Hepatocyte (in vitro differentiated cells): ENCODE measurements at regions not wholly inside any gene's neighbourhood (a gene's known extent, or its start where the extent isn't known, plus 50 kb on each side); places are given as distances from the start of the nearest gene placed in this dataset.

ENCODE experiments used
- EZH2 ChIP-seq: fragments of 200-600 bp; sonication (generic); IDR thresholded peaks from 2 replicates; pipeline ENCODE4 v1.6.1; 2016; ENCODE audit warnings: antibody characterized with exemption, mild to moderate bottlenecking, borderline replicate concordance
- TF ChIP-seq, protein P1 (sequence below): fragments of 200-600 bp; sonication (generic); IDR thresholded peaks from 2 replicates; pipeline ENCODE4 v1.5.1; 2016; ENCODE audit warnings: antibody characterized with exemption, mild to moderate bottlenecking; ENCODE audit not compliant: poor library complexity

DNA sequence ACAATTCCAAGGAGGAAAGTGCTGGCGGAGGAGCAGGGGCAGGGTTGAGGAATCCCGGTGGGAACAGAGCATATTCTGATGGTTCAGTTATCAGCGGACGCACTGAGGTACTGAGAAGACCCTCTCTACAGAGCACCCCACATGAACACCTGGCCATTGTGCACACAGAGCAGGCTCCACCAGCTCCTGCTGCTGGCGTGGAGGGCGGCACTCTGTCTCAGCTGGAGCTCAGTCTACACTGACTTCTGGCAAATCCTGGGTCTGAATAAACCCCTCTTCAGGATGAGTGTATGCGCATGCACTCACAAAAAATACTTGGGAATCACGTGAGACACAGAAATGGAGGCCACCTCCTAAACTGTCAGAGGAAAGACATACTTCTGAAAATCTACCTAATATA lies 114.4 kb upstream of the IRS2 start:
- TF ChIP-seq EZH2: no peak
- TF ChIP-seq, protein P1, sequence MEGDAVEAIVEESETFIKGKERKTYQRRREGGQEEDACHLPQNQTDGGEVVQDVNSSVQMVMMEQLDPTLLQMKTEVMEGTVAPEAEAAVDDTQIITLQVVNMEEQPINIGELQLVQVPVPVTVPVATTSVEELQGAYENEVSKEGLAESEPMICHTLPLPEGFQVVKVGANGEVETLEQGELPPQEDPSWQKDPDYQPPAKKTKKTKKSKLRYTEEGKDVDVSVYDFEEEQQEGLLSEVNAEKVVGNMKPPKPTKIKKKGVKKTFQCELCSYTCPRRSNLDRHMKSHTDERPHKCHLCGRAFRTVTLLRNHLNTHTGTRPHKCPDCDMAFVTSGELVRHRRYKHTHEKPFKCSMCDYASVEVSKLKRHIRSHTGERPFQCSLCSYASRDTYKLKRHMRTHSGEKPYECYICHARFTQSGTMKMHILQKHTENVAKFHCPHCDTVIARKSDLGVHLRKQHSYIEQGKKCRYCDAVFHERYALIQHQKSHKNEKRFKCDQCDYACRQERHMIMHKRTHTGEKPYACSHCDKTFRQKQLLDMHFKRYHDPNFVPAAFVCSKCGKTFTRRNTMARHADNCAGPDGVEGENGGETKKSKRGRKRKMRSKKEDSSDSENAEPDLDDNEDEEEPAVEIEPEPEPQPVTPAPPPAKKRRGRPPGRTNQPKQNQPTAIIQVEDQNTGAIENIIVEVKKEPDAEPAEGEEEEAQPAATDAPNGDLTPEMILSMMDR: no peak
